K562 (cell line): ENCODE measurements at regions not wholly inside any gene's neighbourhood (a gene's known extent, or its start where the extent isn't known, plus 50 kb on each side); places are given as distances from the start of the nearest gene placed in this dataset.

Source experiments
- ATAC-seq: fragments of 200-7000 bp; cut with Tn5 transposase; 3 replicates; pipeline ENCODE4 v1.9.1; 2020; ENCODE audit warnings: moderate library complexity
- BruUV-seq: library from RNA; stranded (reverse); fragments of 400-500 nt; replicated peaks from 2 replicates; lab custom pipeline; 2021; lab: Mats Ljungman, UMichigan
- CTCF ChIA-PET: fragments of 300-600 bp; formaldehyde crosslinking; extraction: SDS; loops from one replicate; lab custom pipeline; 2021; ENCODE audit warnings: low intra/inter-chr PET ratio; lab: Yijun Ruan, JAX
- POLR2A ChIA-PET: fragments of 300-600, 350-650 bp; sonication (Branson Sonifier 250); formaldehyde crosslinking; extraction: SDS; loops from one replicate; lab custom pipeline; 2021; ENCODE audit warnings: antibody characterized with exemption, inconsistent platforms; lab: Yijun Ruan, JAX
- DNase-seq, 4 experiments: peaks; one replicate each; pipeline versions ENCODE4 v3.0.0 to v3.0.0-alpha.2; 2011 to 2018; ENCODE audit warnings: low spot score in 3 of 4, mixed read lengths in 3 of 4; ENCODE audit errors: extremely low read depth in 1 of 4
- FAIRE-seq: peaks from 2 replicates; lab custom pipeline; 2011; peaks lifted over from hg19 to GRCh38; lab: Jason Lieb, UNC
- H2AFZ ChIP-seq: 2 replicates; pipeline ENCODE4 v1.6.0; 2011; ENCODE audit warnings: low read depth, low read length, control low read depth, inconsistent platforms
- H3K27ac ChIP-seq: fragments of 200-600 bp; 3 replicates; pipeline ENCODE4 v1.8.0; 2011; ENCODE audit warnings: low read depth, mild to moderate bottlenecking, control low read depth, inconsistent platforms, low read length, moderate library complexity, mixed read lengths; ENCODE audit errors: extremely low read depth
- H3K27me3 ChIP-seq, 2 experiments: fragments of 300-600 bp in 1 of 2; 2 replicates in 1 of 2; 3 replicates in 1 of 2; pipeline versions ENCODE4 v1.6.0 to v1.8.0; 2011; ENCODE audit warnings: inconsistent platforms in 2 of 2, low read length in 2 of 2, mild to moderate bottlenecking in 1 of 2, mixed read lengths in 1 of 2, moderate library complexity in 1 of 2; ENCODE audit not compliant: control insufficient read depth in 2 of 2, insufficient read depth in 2 of 2
- H3K36me3 ChIP-seq: fragments of 300-600 bp; 3 replicates; pipeline ENCODE4 v1.8.0; 2011; ENCODE audit warnings: mild to moderate bottlenecking, low read length, inconsistent platforms; ENCODE audit not compliant: control insufficient read depth, insufficient read depth
- H3K4me1 ChIP-seq, 2 experiments: fragments of 200-600 bp in 1 of 2; replicated peaks in 1 of 2; 2 replicates in 1 of 2; 3 replicates in 1 of 2; pipeline versions ENCODE4 v1.5.1 to v1.8.0; 2011; ENCODE audit warnings: inconsistent platforms in 2 of 2, low read length in 2 of 2, mild to moderate bottlenecking in 1 of 2, mixed read lengths in 1 of 2, moderate library complexity in 1 of 2; ENCODE audit not compliant: control insufficient read depth in 2 of 2, insufficient read depth in 2 of 2
- H3K4me2 ChIP-seq: 2 replicates; pipeline ENCODE4 v1.6.1; 2011; ENCODE audit warnings: low read length, control low read depth, inconsistent platforms, mixed read lengths; ENCODE audit not compliant: insufficient read depth
- H3K4me3 ChIP-seq: fragments of 200-600 bp; sonication (generic), shearing (Covaris generic); 2 replicates; pipeline ENCODE4 v1.5.1; 2016; ENCODE audit warnings: control low read depth, inconsistent platforms
- H3K79me2 ChIP-seq: fragments of 200-600 bp; 3 replicates; pipeline ENCODE4 v1.8.0; 2011; ENCODE audit warnings: low read length, inconsistent platforms; ENCODE audit not compliant: control insufficient read depth, insufficient read depth
- H3K9ac ChIP-seq, 2 experiments: 2 replicates each; pipeline versions ENCODE4 v1.6.0 to v1.6.1; 2011; ENCODE audit warnings: low read depth in 2 of 2, low read length in 2 of 2, control low read depth in 1 of 2, inconsistent platforms in 1 of 2, mild to moderate bottlenecking in 1 of 2, mixed read lengths in 1 of 2; ENCODE audit not compliant: insufficient read depth in 1 of 2
- H3K9me1 ChIP-seq: one replicate; pipeline ENCODE4 v1.6.0; 2011; ENCODE audit warnings: inconsistent platforms, mild to moderate bottlenecking, low read length, moderate library complexity; ENCODE audit not compliant: control insufficient read depth, insufficient read depth
- H3K9me3 ChIP-seq: replicated peaks from 2 replicates; pipeline ENCODE4 v1.5.1; 2011; ENCODE audit warnings: low read depth, low read length, inconsistent platforms; ENCODE audit not compliant: control insufficient read depth, insufficient read depth
- H4K20me1 ChIP-seq: replicated peaks from 2 replicates; pipeline ENCODE4 v1.6.1; 2011; ENCODE audit warnings: low read length, inconsistent platforms, mixed read lengths; ENCODE audit not compliant: control insufficient read depth, insufficient read depth
- WGBS: fragments of 100-300 bp; shearing (Covaris generic); methylation state at CpG from one replicate; pipeline ENCODE4 v1.1.6; 2016; ENCODE audit warnings: low coverage, mixed read lengths; ENCODE audit not compliant: insufficient coverage; ENCODE audit errors: missing lambda C conversion rate; 5-methylcytosine and 5-hydroxymethylcytosine counted together
- in situ Hi-C: fragments of 300-500 bp; cut with MboI; formaldehyde crosslinking; loops from 4 replicates; pipeline ENCODE4 v1.15.0; 2018; ENCODE audit warnings: inconsistent platforms, mixed read lengths
- intact Hi-C: fragments of 100-400 bp; cut with micrococcal nuclease; formaldehyde crosslinking; loops from 2 replicates; pipeline ENCODE4 v1.14.2; 2022
- TF ChIP-seq, protein P1 (sequence below): fragments of 250-450 bp; sonication (Bioruptor Pico); IDR thresholded peaks from 2 replicates; pipeline ENCODE4 v1.8.0; 2022; ENCODE audit warnings: inconsistent platforms

DNA sequence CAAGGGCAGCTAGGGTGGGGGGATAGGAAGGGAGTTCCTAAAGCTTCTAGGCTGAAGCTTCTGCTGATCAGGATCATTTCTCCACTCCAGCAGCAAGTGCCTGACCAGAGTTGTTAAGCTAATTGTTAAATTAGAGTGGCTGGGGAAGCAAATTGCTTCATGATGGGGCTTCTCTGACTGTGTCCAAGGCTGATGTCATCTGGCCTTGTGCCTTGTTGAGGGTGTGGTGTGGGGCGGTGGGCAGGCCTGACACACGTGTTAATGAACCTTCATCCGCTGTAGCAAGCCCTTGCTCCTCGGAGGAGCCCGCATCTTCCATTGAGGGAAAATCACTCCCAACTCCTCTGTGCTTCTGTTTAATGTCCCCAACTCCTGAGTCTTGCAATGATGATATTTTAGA, 84.3 kb upstream of the ROPN1 start:
- no peak overlapping the region for H3K4me2 ChIP-seq
- FAIRE-seq = no peak
- no peak overlapping the region for H3K9ac ChIP-seq
- peaks cover 0 to 12% of the 10 kb centered on the region in 2 experiments; a peak in 2 of 5 replicates for H3K27me3 ChIP-seq
- in situ Hi-C loops (no loop called here), intact Hi-C loops (loop anchor here (5.0 to 10.0 kb wide), 2 partner anchors 171 to 424 kb away; no protein-coding TSS in a partner anchor)
- CTCF ChIA-PET = no interaction called here
- H3K9me1 ChIP-seq = no peaks in the 10 kb centered on the region
- H4K20me1 ChIP-seq = no peaks in the 10 kb centered on the region
- no peak overlapping the region for H2AFZ ChIP-seq
- WGBS = 6% methylated on average over 4 of the region's 5 CpGs
- no peak for DNase-seq
- no peak overlapping the region for H3K27ac ChIP-seq
- H3K79me2 ChIP-seq = no peaks in the 10 kb centered on the region
- no peak overlapping the region for H3K4me3 ChIP-seq
- BruUV-seq = no TSS peak
- POLR2A ChIA-PET = no interaction called here
- TF ChIP-seq, protein P1, sequence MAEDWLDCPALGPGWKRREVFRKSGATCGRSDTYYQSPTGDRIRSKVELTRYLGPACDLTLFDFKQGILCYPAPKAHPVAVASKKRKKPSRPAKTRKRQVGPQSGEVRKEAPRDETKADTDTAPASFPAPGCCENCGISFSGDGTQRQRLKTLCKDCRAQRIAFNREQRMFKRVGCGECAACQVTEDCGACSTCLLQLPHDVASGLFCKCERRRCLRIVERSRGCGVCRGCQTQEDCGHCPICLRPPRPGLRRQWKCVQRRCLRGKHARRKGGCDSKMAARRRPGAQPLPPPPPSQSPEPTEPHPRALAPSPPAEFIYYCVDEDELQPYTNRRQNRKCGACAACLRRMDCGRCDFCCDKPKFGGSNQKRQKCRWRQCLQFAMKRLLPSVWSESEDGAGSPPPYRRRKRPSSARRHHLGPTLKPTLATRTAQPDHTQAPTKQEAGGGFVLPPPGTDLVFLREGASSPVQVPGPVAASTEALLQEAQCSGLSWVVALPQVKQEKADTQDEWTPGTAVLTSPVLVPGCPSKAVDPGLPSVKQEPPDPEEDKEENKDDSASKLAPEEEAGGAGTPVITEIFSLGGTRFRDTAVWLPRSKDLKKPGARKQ (CRISPR knock-in tag) = no peak
- no peaks in the 10 kb centered on the region for H3K9me3 ChIP-seq
- H3K4me1 ChIP-seq = no peaks in the 10 kb centered on the region
- H3K36me3 ChIP-seq = no peaks in the 10 kb centered on the region
- ATAC-seq = no peak
